SK-N-SH (cell line): ENCODE measurements at regions not wholly inside any gene's neighbourhood (a gene's known extent, or its start where the extent isn't known, plus 50 kb on each side); places are given as distances from the start of the nearest gene placed in this dataset.

Source experiments
- CTCF ChIA-PET: fragments of 300-600, 350-600 bp; formaldehyde crosslinking; extraction: SDS; loops from one replicate; lab custom pipeline; 2021; lab: Yijun Ruan, JAX
- POLR2A ChIA-PET: fragments of 350-600 bp; sonication (Branson Sonifier 250); formaldehyde crosslinking; extraction: SDS; loops from one replicate; lab custom pipeline; 2020; ENCODE audit warnings: antibody characterized with exemption, inconsistent platforms; lab: Yijun Ruan, JAX
- DNase-seq: peaks from one replicate; pipeline ENCODE4 v3.0.0; 2012
- H2AFZ ChIP-seq: fragments of 200-600 bp; sonication (generic); 2 replicates; pipeline ENCODE4 v1.8.1; 2016; ENCODE audit warnings: antibody characterized with exemption, mild to moderate bottlenecking, low read depth
- H3F3A ChIP-seq: fragments of 200-600 bp; sonication (generic); replicated peaks from 2 replicates; pipeline ENCODE3; 2016; ENCODE audit warnings: antibody characterized with exemption, mild to moderate bottlenecking; ENCODE audit not compliant: insufficient read depth
- H3K27ac ChIP-seq, 2 experiments: fragments of 200-500 bp in 1 of 2; fragments of 200-600 bp in 1 of 2; sonication (Bioruptor generic) in 1 of 2; sonication (generic), shearing (Covaris generic) in 1 of 2; 2 replicates each; pipeline versions ENCODE4 v1.5.1 to v1.6.1; 2014 to 2016; ENCODE audit warnings: low read depth in 2 of 2, inconsistent platforms in 1 of 2, low read length in 1 of 2, mild to moderate bottlenecking in 1 of 2, mixed read lengths in 1 of 2
- H3K27me3 ChIP-seq: fragments of 200-600 bp; sonication (generic), shearing (Covaris generic); 2 replicates; pipeline ENCODE4 v1.6.1; 2016; ENCODE audit warnings: mixed run types; ENCODE audit not compliant: insufficient read depth
- H3K36me3 ChIP-seq, 2 experiments: fragments of 200-500 bp in 1 of 2; fragments of 200-600 bp in 1 of 2; sonication (Bioruptor generic) in 1 of 2; sonication (generic) in 1 of 2; replicated peaks in 1 of 2; 2 replicates each; pipeline versions ENCODE3 to v1.5.1; 2014 to 2016; ENCODE audit warnings: low read length in 1 of 2, mild to moderate bottlenecking in 1 of 2; ENCODE audit not compliant: insufficient read depth in 2 of 2, control insufficient read depth in 1 of 2
- H3K4me1 ChIP-seq, 2 experiments: fragments of 200-500 bp in 1 of 2; fragments of 200-600 bp in 1 of 2; sonication (Bioruptor generic) in 1 of 2; sonication (generic), shearing (Covaris generic) in 1 of 2; 2 replicates each; pipeline versions ENCODE4 v1.5.1 to v1.6.1; 2014 to 2016; ENCODE audit warnings: low read depth in 1 of 2, low read length in 1 of 2, mixed run types in 1 of 2; ENCODE audit not compliant: insufficient read depth in 2 of 2, control insufficient read depth in 1 of 2
- H3K4me2 ChIP-seq: fragments of 200-600 bp; sonication (generic), shearing (Covaris generic); 2 replicates; pipeline ENCODE4 v1.6.1; 2017; ENCODE audit warnings: mixed run types
- H3K4me3 ChIP-seq, 2 experiments: fragments of 200-500 bp in 1 of 2; fragments of 200-600 bp in 1 of 2; sonication (Bioruptor generic) in 1 of 2; sonication (generic), shearing (Covaris generic) in 1 of 2; 2 replicates each; pipeline versions ENCODE4 v1.5.1 to v1.8.1; 2014 to 2016; ENCODE audit warnings: low read depth in 2 of 2, inconsistent platforms in 1 of 2, low read length in 1 of 2, mild to moderate bottlenecking in 1 of 2, mixed read lengths in 1 of 2, moderate library complexity in 1 of 2
- H3K79me2 ChIP-seq: fragments of 200-600 bp; sonication (generic); 2 replicates; pipeline ENCODE4 v1.8.1; 2017; ENCODE audit warnings: mild to moderate bottlenecking; ENCODE audit not compliant: insufficient read depth
- H3K9ac ChIP-seq: fragments of 200-600 bp; sonication (generic); 2 replicates; pipeline ENCODE4 v1.6.1; 2017; ENCODE audit warnings: mixed run types
- H3K9me2 ChIP-seq: fragments of 200-600 bp; sonication (generic); 2 replicates; pipeline ENCODE4 v1.6.1; 2017; ENCODE audit warnings: mixed run types
- H3K9me3 ChIP-seq: fragments of 200-600 bp; sonication (generic); 2 replicates; pipeline ENCODE4 v1.6.1; 2017; ENCODE audit warnings: mixed run types, mild to moderate bottlenecking, moderate library complexity
- H4K20me1 ChIP-seq: fragments of 200-600 bp; sonication (generic); 2 replicates; pipeline ENCODE4 v1.6.1; 2017; ENCODE audit warnings: mild to moderate bottlenecking, mixed run types; ENCODE audit not compliant: insufficient read depth
- EP300 ChIP-seq, 2 experiments: IDR thresholded peaks; 2 replicates each; pipeline versions ENCODE4 v1.4.0 to v1.6.1; 2012; ENCODE audit warnings: borderline replicate concordance in 1 of 2, low read depth in 1 of 2, low read length in 1 of 2
- EZH2phosphoT487 ChIP-seq: fragments of 200-600 bp; sonication (generic); IDR thresholded peaks from 2 replicates; pipeline ENCODE4 v1.6.1; 2017; ENCODE audit warnings: low read depth, mixed run types, mild to moderate bottlenecking, antibody characterized with exemption, moderate library complexity, borderline replicate concordance
- FOXM1 ChIP-seq: IDR thresholded peaks from 2 replicates; pipeline ENCODE4 v1.4.0; 2012; ENCODE audit warnings: low read depth, mild to moderate bottlenecking
- GATA2 ChIP-seq: sonication (generic); formaldehyde crosslinking; IDR thresholded peaks from 2 replicates; pipeline ENCODE4 v1.5.0; 2020; ENCODE audit warnings: mild to moderate bottlenecking, missing genetic modification reagents
- JUND ChIP-seq: IDR thresholded peaks from 2 replicates; pipeline ENCODE4 v1.4.0; 2012
- MAX ChIP-seq: IDR thresholded peaks from 2 replicates; pipeline ENCODE4 v1.4.0; 2012; ENCODE audit warnings: low read depth
- MEF2A ChIP-seq: IDR thresholded peaks from 2 replicates; pipeline ENCODE4 v1.4.0; 2012; ENCODE audit warnings: low read depth, borderline replicate concordance
- MXI1 ChIP-seq: IDR thresholded peaks from 2 replicates; pipeline ENCODE4 v1.6.1; 2012; ENCODE audit warnings: mild to moderate bottlenecking, low read depth, low read length, improper control_type of control experiment
- NRF1 ChIP-seq: IDR thresholded peaks from 2 replicates; pipeline ENCODE4 v1.6.1; 2012; ENCODE audit warnings: low read depth, mild to moderate bottlenecking, low read length
- RAD21 ChIP-seq: IDR thresholded peaks from 2 replicates; pipeline ENCODE4 v1.6.1; 2012; ENCODE audit warnings: mild to moderate bottlenecking, low read length
- RCOR1 ChIP-seq: fragments of 150-350 bp; IDR thresholded peaks from 2 replicates; pipeline ENCODE4 v1.6.1; 2017; ENCODE audit warnings: antibody characterized with exemption, low read length
- REST ChIP-seq: IDR thresholded peaks from 2 replicates; pipeline ENCODE4 v1.6.1; 2012; ENCODE audit warnings: mild to moderate bottlenecking, low read depth, low read length, moderate library complexity
- RFX5 ChIP-seq: IDR thresholded peaks from 2 replicates; pipeline ENCODE4 v1.6.1; 2012; ENCODE audit warnings: mild to moderate bottlenecking, improper control_type of control experiment, low read length
- SIN3A ChIP-seq: IDR thresholded peaks from 2 replicates; pipeline ENCODE4 v1.6.1; 2012; ENCODE audit warnings: low read depth, mild to moderate bottlenecking, low read length, moderate library complexity, borderline replicate concordance
- TEAD4 ChIP-seq: IDR thresholded peaks from 2 replicates; pipeline ENCODE4 v1.4.0; 2012; ENCODE audit warnings: mild to moderate bottlenecking, borderline replicate concordance; ENCODE audit not compliant: insufficient read depth
- YY1 ChIP-seq: IDR thresholded peaks from 2 replicates; pipeline ENCODE4 v1.4.0; 2012; ENCODE audit warnings: low read depth, mild to moderate bottlenecking
- WGBS: methylation state at CpG from one replicate; pipeline ENCODE4 v1.1.6; 2017; ENCODE audit warnings: low lambda C conversion rate; 5-methylcytosine and 5-hydroxymethylcytosine counted together
- TF ChIP-seq, protein P1 (sequence below): IDR thresholded peaks from 2 replicates; pipeline ENCODE4 v1.4.0; 2012; ENCODE audit warnings: low read depth, borderline replicate concordance
- TF ChIP-seq, protein P2 (sequence below): fragments of 150-350 bp; IDR thresholded peaks from 2 replicates; pipeline ENCODE4 v1.6.1; 2017; ENCODE audit warnings: antibody characterized with exemption, low read length, low read depth, borderline replicate concordance

- Histone ChIP-seq H3K27me3 (no peaks in the 10 kb centered on the region), H4K20me1 (no peaks in the 10 kb centered on the region), H3K27ac (no peak overlapping the region; a peak in 1 of 4 replicates), H2AFZ (no peak overlapping the region), H3K4me2 (no peak overlapping the region), H3K36me3 (no peaks in the 10 kb centered on the region), H3F3A (no peaks in the 10 kb centered on the region), H3K9ac (no peak overlapping the region), H3K4me1 (peaks cover 0 to 5% of the 10 kb centered on the region in 2 experiments; a peak in 1 of 4 replicates), H3K9me3 (no peaks in the 10 kb centered on the region), H3K4me3 (no peak overlapping the region), H3K9me2 (no peaks in the 10 kb centered on the region), H3K79me2 (no peaks in the 10 kb centered on the region)
- POLR2A ChIA-PET, result no interaction called here
- CTCF ChIA-PET, result interaction anchor here (0.8 to 1.8 kb wide), 3 partner anchors 13 to 17 kb away, joined by 3 to 6 read pairs (median 3); no protein-coding TSS in a partner anchor
- TF ChIP-seq, protein P1, sequence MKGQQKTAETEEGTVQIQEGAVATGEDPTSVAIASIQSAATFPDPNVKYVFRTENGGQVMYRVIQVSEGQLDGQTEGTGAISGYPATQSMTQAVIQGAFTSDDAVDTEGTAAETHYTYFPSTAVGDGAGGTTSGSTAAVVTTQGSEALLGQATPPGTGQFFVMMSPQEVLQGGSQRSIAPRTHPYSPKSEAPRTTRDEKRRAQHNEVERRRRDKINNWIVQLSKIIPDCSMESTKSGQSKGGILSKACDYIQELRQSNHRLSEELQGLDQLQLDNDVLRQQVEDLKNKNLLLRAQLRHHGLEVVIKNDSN, result no peak
- TF ChIP-seq JUND, result no peak
- TF ChIP-seq YY1, result no peak
- no peak for TF ChIP-seq EP300 (IDR thresholded peaks at IDR 0.05; ENCODE audit: borderline replicate concordance in 1 of 2, low read depth in 1 of 2, low read length in 1 of 2)
- TF ChIP-seq EZH2phosphoT487, result no peak
- TF ChIP-seq, protein P2, sequence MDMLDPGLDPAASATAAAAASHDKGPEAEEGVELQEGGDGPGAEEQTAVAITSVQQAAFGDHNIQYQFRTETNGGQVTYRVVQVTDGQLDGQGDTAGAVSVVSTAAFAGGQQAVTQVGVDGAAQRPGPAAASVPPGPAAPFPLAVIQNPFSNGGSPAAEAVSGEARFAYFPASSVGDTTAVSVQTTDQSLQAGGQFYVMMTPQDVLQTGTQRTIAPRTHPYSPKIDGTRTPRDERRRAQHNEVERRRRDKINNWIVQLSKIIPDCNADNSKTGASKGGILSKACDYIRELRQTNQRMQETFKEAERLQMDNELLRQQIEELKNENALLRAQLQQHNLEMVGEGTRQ, result no peak
- TF ChIP-seq MEF2A, result no peak
- no peak for TF ChIP-seq FOXM1
- TF ChIP-seq MAX, result no peak
- no peak for TF ChIP-seq MXI1
- TF ChIP-seq RAD21, result no peak
- DNase-seq, result no peak
- WGBS, result 20% methylated on average over 5 of the region's 5 CpGs
These were observed 492.1 kb downstream of the SOX6 start for GRCh38 chr11:15864026-15864805.

DNA sequence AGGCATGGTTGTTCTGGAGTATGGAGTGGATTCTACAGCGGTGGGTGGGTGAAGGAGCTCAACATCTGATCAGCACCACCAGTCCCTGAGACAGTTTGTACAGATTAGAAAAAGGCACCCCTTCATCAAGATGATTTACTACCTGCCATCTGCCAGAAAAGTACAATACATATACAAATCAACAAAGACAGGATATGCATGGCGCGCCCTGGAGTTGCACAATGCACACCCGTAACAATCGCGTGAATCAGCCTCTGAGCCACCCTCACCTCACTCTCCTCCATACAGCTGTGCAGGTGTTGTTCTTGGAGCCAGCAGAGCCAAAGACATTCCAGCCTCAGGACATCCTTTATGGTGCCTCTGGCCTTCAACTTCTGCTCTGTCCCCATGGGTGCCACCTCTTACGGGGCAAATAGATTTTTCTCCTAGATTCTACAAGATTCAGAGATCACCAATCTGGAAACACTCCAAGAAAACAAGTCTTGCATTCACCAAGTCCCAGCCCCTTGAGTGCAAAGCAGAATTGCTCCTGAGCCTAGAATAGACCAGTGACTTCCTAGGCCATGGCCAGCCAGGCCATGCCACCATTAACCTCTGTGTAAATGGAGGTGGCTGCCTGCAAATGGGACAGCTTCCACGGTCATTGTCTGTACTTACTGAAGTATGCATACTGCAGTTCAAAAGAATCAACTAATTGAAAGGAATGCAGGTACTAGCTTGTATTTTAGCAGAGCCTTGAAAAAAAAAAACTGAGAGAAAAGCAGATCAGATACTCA, 490.9 kb downstream of the SOX6 start:
- ChIA-PET CTCF (no interaction called here), POLR2A (no interaction called here)
- H2AFZ ChIP-seq, result no peak overlapping the region
- H3K9me2 ChIP-seq, result no peaks in the 10 kb centered on the region
- no peak overlapping the region for H3K4me3 ChIP-seq
- no peaks in the 10 kb centered on the region for H3K79me2 ChIP-seq
- peaks cover 0 to 5% of the 10 kb centered on the region in 2 experiments; a peak in 1 of 4 replicates for H3K4me1 ChIP-seq
- H3K9ac ChIP-seq, result no peak overlapping the region
- H3K4me2 ChIP-seq, result no peak overlapping the region
- no peak overlapping the region for H3K27ac ChIP-seq
- H3K36me3 ChIP-seq, result no peaks in the 10 kb centered on the region
- no peak for DNase-seq
- no peaks in the 10 kb centered on the region for H3F3A ChIP-seq
- no peaks in the 10 kb centered on the region for H4K20me1 ChIP-seq
- no peaks in the 10 kb centered on the region for H3K9me3 ChIP-seq
- 75% methylated on average over 8 of the region's 8 CpGs for WGBS
- no peaks in the 10 kb centered on the region for H3K27me3 ChIP-seq
- TF ChIP-seq MEF2A (no peak), NRF1 (no peak), RCOR1 (no peak), TEAD4 (no peak), GATA2 (CRISPR knock-in tag) (no peak), RFX5 (no peak), SIN3A (no peak), REST (no peak)
